K562 (cell line): ENCODE measurements at regions not wholly inside any gene's neighbourhood (a gene's known extent, or its start where the extent isn't known, plus 50 kb on each side); places are given as distances from the start of the nearest gene placed in this dataset.

ENCODE experiments used
- NELFE ChIP-seq: IDR thresholded peaks from 2 replicates; pipeline ENCODE4 v1.6.1; 2011; ENCODE audit warnings: mild to moderate bottlenecking; ENCODE audit not compliant: insufficient read depth, insufficient read length
- YY1 ChIP-seq, 3 experiments: IDR thresholded peaks; 2 replicates each; pipeline ENCODE4 v1.6.1; 2011; ENCODE audit warnings: low read length in 2 of 3, mild to moderate bottlenecking in 2 of 3, moderate library complexity in 2 of 3, borderline replicate concordance in 1 of 3, control low read depth in 1 of 3, low read depth in 1 of 3; ENCODE audit not compliant: insufficient read depth in 3 of 3, insufficient replicate concordance in 2 of 3, control insufficient read depth in 1 of 3, insufficient read length in 1 of 3; ENCODE audit errors: extremely low read depth in 1 of 3
- ZNF436 ChIP-seq: fragments of 250-450, 450-650 bp; sonication (Bioruptor Pico); formaldehyde crosslinking; IDR thresholded peaks from 2 replicates; pipeline ENCODE4 v1.7.0; 2020; ENCODE audit warnings: mild to moderate bottlenecking
- TF ChIP-seq, protein P1 (sequence below): fragments of 450-650 bp; IDR thresholded peaks from 2 replicates; pipeline ENCODE4 v1.6.1; 2016; ENCODE audit warnings: mild to moderate bottlenecking
- TF ChIP-seq, protein P2 (sequence below), 3 experiments: fragments of 200-800 bp in 1 of 3; sonication (Bioruptor generic) in 1 of 3; sonication (generic) in 1 of 3; formaldehyde crosslinking in 1 of 3; IDR thresholded peaks; 2 replicates each; pipeline versions ENCODE4 v1.6.1 to v1.8.0; 2016 to 2022; ENCODE audit warnings: mild to moderate bottlenecking in 2 of 3, missing compliant biosample characterization in 2 of 3, missing genetic modification characterization in 2 of 3, missing genetic modification reagents in 1 of 3

DNA sequence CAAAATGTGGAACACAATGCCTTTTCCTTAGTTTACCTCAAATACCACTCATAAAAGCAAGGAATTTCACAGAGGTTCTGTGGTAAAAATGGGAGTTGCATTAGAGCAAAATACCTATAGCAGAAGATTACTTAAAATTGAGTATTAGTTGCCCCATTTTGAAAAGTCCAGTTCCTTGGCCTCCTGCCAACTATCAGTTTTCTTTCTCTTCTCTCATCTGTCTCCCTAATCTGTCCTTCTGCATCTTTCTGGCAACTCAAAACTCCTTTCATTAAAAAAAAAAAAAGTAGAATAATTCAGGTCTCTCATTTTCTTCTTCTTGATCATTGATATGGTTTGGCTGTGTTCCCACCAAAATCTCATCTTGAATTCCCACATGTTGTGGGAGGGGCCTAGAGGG is 127.3 kb downstream of the ATP23 start (continued):
- TF ChIP-seq, protein P1, sequence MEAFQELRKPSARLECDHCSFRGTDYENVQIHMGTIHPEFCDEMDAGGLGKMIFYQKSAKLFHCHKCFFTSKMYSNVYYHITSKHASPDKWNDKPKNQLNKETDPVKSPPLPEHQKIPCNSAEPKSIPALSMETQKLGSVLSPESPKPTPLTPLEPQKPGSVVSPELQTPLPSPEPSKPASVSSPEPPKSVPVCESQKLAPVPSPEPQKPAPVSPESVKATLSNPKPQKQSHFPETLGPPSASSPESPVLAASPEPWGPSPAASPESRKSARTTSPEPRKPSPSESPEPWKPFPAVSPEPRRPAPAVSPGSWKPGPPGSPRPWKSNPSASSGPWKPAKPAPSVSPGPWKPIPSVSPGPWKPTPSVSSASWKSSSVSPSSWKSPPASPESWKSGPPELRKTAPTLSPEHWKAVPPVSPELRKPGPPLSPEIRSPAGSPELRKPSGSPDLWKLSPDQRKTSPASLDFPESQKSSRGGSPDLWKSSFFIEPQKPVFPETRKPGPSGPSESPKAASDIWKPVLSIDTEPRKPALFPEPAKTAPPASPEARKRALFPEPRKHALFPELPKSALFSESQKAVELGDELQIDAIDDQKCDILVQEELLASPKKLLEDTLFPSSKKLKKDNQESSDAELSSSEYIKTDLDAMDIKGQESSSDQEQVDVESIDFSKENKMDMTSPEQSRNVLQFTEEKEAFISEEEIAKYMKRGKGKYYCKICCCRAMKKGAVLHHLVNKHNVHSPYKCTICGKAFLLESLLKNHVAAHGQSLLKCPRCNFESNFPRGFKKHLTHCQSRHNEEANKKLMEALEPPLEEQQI: no peak
- TF ChIP-seq YY1 (IDR thresholded peaks at IDR 0.05; ENCODE audit: borderline replicate concordance in 1 of 3, control insufficient read depth in 1 of 3, extremely low read depth in 1 of 3, insufficient read depth in 3 of 3, insufficient read length in 1 of 3, insufficient replicate concordance in 2 of 3, low read depth in 1 of 3, low read length in 2 of 3) (no peak), NELFE (no peak), ZNF436 (CRISPR knock-in tag) (no peak)
- TF ChIP-seq, protein P2, sequence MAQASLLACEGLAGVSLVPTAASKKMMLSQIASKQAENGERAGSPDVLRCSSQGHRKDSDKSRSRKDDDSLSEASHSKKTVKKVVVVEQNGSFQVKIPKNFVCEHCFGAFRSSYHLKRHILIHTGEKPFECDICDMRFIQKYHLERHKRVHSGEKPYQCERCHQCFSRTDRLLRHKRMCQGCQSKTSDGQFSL (CRISPR knock-in tag; IDR thresholded peaks at IDR 0.05): no peak
- TF ChIP-seq, protein P2 (tag; IDR thresholded peaks at IDR 0.05): no peak
